ENCODE measurements at regions not wholly inside any gene's neighbourhood (a gene's known extent, or its start where the extent isn't known, plus 50 kb on each side); places are given as distances from the start of the nearest gene placed in this dataset.
"Not testable (repeated sequence)": the region's sequence is repeated elsewhere in the genome, so short reads cannot be mapped to it uniquely, and the experiment has no call there.

DNA sequence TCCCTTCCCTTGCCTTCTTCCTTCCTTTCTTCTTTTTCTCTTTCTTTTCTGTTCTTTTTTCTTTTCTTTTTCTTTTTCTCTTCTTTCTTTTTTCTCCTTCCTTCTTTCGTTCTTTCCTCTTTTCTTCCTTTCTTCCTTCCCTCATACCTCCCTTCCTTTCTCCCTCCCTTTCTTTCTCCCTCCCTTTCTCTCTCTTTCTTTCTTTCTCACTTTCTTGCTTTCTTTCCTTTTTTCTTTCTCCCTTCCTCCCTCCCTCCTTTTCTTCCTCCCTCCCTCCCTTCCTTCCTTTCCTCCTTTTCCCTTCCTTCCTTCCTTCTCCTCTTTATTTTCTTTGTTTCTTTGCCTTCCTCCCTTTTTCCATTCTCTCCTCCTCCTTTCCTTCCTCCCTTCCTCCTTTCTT, 96.3 kb downstream of the POM121L12 start:
- Histone ChIP-seq H3K27me3 (no peaks in the 10 kb centered on the region), H3K4me1 (no peaks in the 10 kb centered on the region), H3K9me3 (no peaks in the 10 kb centered on the region), H3K36me3 (no peaks in the 10 kb centered on the region), H3K4me3 (no peak overlapping the region), H3K27ac (no peak overlapping the region)
- WGBS, 2 donors = 78 to 87% methylated on average over 1 of the region's 1 CpG
- DNase-seq (ENCODE audit: low spot score in 2 of 2) = no peak
- TF ChIP-seq POLR2A (IDR thresholded peaks at IDR 0.05) (no peak), EP300 (IDR thresholded peaks at IDR 0.05) (no peak)
- TF ChIP-seq, protein P1, sequence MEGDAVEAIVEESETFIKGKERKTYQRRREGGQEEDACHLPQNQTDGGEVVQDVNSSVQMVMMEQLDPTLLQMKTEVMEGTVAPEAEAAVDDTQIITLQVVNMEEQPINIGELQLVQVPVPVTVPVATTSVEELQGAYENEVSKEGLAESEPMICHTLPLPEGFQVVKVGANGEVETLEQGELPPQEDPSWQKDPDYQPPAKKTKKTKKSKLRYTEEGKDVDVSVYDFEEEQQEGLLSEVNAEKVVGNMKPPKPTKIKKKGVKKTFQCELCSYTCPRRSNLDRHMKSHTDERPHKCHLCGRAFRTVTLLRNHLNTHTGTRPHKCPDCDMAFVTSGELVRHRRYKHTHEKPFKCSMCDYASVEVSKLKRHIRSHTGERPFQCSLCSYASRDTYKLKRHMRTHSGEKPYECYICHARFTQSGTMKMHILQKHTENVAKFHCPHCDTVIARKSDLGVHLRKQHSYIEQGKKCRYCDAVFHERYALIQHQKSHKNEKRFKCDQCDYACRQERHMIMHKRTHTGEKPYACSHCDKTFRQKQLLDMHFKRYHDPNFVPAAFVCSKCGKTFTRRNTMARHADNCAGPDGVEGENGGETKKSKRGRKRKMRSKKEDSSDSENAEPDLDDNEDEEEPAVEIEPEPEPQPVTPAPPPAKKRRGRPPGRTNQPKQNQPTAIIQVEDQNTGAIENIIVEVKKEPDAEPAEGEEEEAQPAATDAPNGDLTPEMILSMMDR (IDR thresholded peaks at IDR 0.05) = no peak

DNA sequence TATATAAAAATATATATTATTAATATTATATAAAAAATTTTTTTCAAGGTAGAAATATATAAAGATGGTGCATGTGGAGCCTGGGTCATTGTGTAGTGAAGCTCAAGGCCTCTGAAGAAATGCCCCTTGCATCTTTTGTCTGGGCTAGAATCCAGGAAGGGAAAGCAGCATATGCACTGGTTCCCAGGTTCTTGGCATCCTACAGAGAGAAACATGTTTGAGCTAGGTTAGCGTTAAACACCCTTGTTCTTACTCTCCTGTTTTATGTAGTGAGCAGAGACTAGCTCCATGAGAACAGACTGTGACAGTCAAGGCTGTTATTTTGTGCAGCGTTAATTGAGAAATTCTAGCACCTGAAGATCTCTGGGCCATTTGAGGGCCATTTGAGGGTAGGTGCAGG, 116.1 kb downstream of the POM121L12 start:
- TF ChIP-seq, protein P1 (IDR thresholded peaks at IDR 0.05) = no peak
- TF ChIP-seq POLR2A (IDR thresholded peaks at IDR 0.05) (no peak), EP300 (IDR thresholded peaks at IDR 0.05) (no peak)
- H3K27ac ChIP-seq = no peak overlapping the region

DNA sequence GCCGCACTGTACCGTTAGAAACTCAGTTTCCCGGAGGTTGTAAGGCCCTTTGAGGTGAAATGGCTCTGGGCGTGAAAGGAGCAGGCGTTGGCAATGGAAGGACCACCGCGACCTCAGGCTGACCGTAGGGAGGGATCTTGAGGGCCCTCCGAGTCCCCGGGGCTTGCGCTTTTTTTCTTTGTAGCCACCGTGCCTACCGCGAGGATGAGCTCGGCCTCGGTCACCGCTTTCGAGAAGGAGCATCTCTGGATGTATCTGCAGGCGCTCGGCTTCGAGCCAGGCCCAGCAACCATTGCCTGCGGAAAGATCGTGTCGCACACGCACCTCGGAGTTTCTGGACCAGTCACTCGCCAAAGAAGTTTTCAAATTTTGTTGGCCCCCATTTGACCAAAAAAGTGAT, 151.8 kb downstream of the POM121L12 start:
- H3K36me3 ChIP-seq; H3K27ac ChIP-seq; H3K27me3 ChIP-seq; H3K4me3 ChIP-seq; H3K4me1 ChIP-seq; DNase-seq (ENCODE audit: low spot score in 2 of 2); H3K9me3 ChIP-seq: not testable (repeated sequence)
- 94 to 97% methylated on average over 26 to 27 of the region's 27 CpGs for WGBS, 2 donors

More for the DNA sequence above, 116.1 kb downstream of the POM121L12 start:
- Histone ChIP-seq H3K4me3 (no peak overlapping the region), H3K9me3 (no peaks in the 10 kb centered on the region), H3K4me1 (no peaks in the 10 kb centered on the region), H3K36me3 (no peaks in the 10 kb centered on the region), H3K27me3 (no peaks in the 10 kb centered on the region)
- WGBS, 2 donors = 90 to 93% methylated on average over 2 of the region's 2 CpGs
- DNase-seq (ENCODE audit: low spot score in 2 of 2) = no peak

DNA sequence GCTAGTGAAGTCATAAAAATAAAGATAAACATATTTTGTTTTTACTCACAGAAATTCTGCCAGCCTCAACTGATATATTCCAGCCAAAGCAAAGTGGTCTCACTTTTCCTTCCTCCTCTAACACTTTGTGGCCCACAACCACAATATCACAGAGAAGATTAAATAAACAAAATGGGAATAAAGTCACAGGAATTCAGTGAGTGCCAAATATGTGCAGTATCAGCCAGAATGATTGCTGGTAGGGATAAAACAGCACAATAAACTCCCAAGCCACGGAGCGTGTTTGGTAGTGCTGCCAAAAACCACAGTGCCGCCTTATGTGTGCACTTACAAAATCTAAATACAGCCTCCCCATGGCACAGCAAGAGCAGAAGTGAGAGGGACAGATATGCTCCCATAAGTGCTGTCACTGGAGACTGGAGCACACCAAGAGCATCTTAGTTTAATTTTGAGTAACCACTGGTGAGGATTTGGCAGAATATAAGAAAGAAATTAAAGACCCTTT, 155.8 kb downstream of the POM121L12 start:
- Histone ChIP-seq H3K9me3 (no peaks in the 10 kb centered on the region), H3K4me1 (no peaks in the 10 kb centered on the region), H3K27me3 (no peaks in the 10 kb centered on the region), H3K27ac (no peak overlapping the region), H3K36me3 (no peaks in the 10 kb centered on the region), H3K4me3 (no peak overlapping the region)
- 81 to 82% methylated on average over 3 of the region's 3 CpGs for WGBS, 2 donors
- TF ChIP-seq POLR2A (IDR thresholded peaks at IDR 0.05) (no peak), EP300 (IDR thresholded peaks at IDR 0.05) (no peak)
- TF ChIP-seq, protein P1 (IDR thresholded peaks at IDR 0.05) = no peak
- no peak for DNase-seq (ENCODE audit: low spot score in 2 of 2)

DNA sequence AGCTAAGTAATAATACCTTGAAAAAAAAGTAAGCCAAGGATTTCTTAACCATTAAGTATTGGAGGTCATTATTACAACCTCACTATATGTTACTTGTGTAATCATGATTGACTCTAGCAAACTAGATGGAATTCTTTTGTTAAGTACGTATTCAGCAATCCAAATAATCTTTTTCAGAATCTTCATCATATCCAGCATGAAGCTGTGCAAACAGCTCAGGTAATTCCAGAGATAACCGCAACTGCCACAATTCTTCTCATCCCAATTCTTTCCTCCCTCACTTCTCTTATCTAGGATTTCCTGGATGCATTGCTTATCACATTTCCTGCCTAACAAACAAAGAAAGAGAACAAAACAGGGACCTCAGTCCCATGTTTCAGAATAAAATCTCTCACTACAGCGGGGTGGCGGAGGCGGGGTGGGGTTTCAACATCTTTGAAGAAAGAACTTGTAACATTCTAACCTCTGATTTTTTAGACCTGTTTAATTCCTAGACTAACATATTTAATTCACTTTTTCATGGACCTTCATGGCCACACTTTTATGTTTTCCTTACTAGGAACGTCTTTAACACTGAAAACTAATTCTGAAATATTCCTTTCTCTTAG, 156.5 kb downstream of the POM121L12 start:
- no peaks in the 10 kb centered on the region for H3K9me3 ChIP-seq
- H3K27me3 ChIP-seq = no peaks in the 10 kb centered on the region
- H3K4me3 ChIP-seq = no peak overlapping the region
- no peak for DNase-seq (ENCODE audit: low spot score in 2 of 2)
- no peaks in the 10 kb centered on the region for H3K36me3 ChIP-seq
- 79% methylated on average over 6 of the region's 6 CpGs for WGBS, 2 donors
- H3K4me1 ChIP-seq = no peaks in the 10 kb centered on the region
- no peak overlapping the region for H3K27ac ChIP-seq
- TF ChIP-seq EP300 (IDR thresholded peaks at IDR 0.05) (no peak), POLR2A (IDR thresholded peaks at IDR 0.05) (no peak)
- TF ChIP-seq, protein P1 (IDR thresholded peaks at IDR 0.05) = no peak
